Esophagus muscularis mucosa (tissue), 4 donors: ENCODE measurements at regions not wholly inside any gene's neighbourhood (a gene's known extent, or its start where the extent isn't known, plus 50 kb on each side); places are given as distances from the start of the nearest gene placed in this dataset.
"Not testable (repeated sequence)": the region's sequence is repeated elsewhere in the genome, so short reads cannot be mapped to it uniquely, and the experiment has no call there.

ENCODE experiments used
- DNase-seq: peaks from one replicate; pipeline ENCODE4 v3.0.0-alpha.2; 2017; ENCODE audit errors: extremely low spot score
- H3K27ac ChIP-seq, 4 donors: fragments of 200-600 bp; sonication (generic); replicated peaks in 1 of 4; 1 replicate in 3 of 4; 2 replicates in 1 of 4; pipeline ENCODE4 v1.5.1; 2016 to 2019; ENCODE audit warnings: mild to moderate bottlenecking in 1 of 4
- H3K27me3 ChIP-seq, 4 donors: fragments of 200-600 bp; sonication (generic); one replicate each; pipeline versions ENCODE4 v1.5.1 to v1.6.0; 2016 to 2019
- H3K36me3 ChIP-seq, 4 donors: fragments of 200-600 bp; sonication (generic); one replicate each; pipeline ENCODE4 v1.5.1; 2016 to 2019
- H3K4me1 ChIP-seq, 4 donors: fragments of 200-600 bp; sonication (generic); one replicate each; pipeline ENCODE4 v1.5.1; 2016 to 2019
- H3K4me3 ChIP-seq, 4 donors: fragments of 200-600 bp; sonication (generic); 1 replicate in 2 of 4; 2 replicates in 2 of 4; pipeline ENCODE4 v1.5.1; 2016 to 2019; ENCODE audit warnings: mild to moderate bottlenecking in 4 of 4, moderate library complexity in 1 of 4
- H3K9me3 ChIP-seq, 4 donors: fragments of 200-600 bp; sonication (generic); 1 replicate in 3 of 4; 2 replicates in 1 of 4; pipeline ENCODE4 v1.5.1; 2016 to 2019
- CTCF ChIP-seq, 3 experiments: fragments of 200-600 bp in 2 of 3; fragments of 450-650 bp in 1 of 3; sonication (generic) in 2 of 3; IDR thresholded peaks; one replicate each; pipeline ENCODE4 v1.5.1; 2017 to 2019; ENCODE audit warnings: antibody characterized with exemption in 3 of 3, mild to moderate bottlenecking in 2 of 3, moderate library complexity in 1 of 3
- EP300 ChIP-seq: sonication (generic); formaldehyde crosslinking; IDR thresholded peaks from one replicate; pipeline ENCODE4 v1.6.1; 2017; ENCODE audit warnings: antibody characterized with exemption
- POLR2A ChIP-seq: fragments of 450-650 bp; IDR thresholded peaks from one replicate; pipeline ENCODE4 v1.6.1; 2017; ENCODE audit warnings: antibody characterized with exemption, moderate library complexity, mild to moderate bottlenecking, low read depth
- POLR2AphosphoS5 ChIP-seq, 2 donors: sonication (generic); formaldehyde crosslinking; IDR thresholded peaks; one replicate each; pipeline ENCODE4 v1.6.1; 2017; ENCODE audit warnings: antibody characterized with exemption in 2 of 2
- WGBS: methylation state at CpG from one replicate; pipeline ENCODE4 v1.1.5; 2018; 5-methylcytosine and 5-hydroxymethylcytosine counted together
- intact Hi-C: fragments of 100-400 bp; cut with DNase I; formaldehyde crosslinking; loops from one replicate; pipeline ENCODE4 v1.15.1; 2023

- Histone ChIP-seq H3K9me3 (no peaks in the 10 kb centered on the region), H3K4me3 (no peak overlapping the region), H3K4me1 (no peaks in the 10 kb centered on the region), H3K36me3 (no peaks in the 10 kb centered on the region), H3K27ac (no peak overlapping the region), H3K27me3 (no peaks in the 10 kb centered on the region)
- intact Hi-C loops: no loop called here
- TF ChIP-seq POLR2A: no peak
- TF ChIP-seq CTCF (IDR thresholded peaks at IDR 0.05): no peak
- TF ChIP-seq EP300: no peak
- no peak for TF ChIP-seq POLR2AphosphoS5 (IDR thresholded peaks at IDR 0.05)
- 57% methylated on average over 5 of the region's 5 CpGs for WGBS
- no peak for DNase-seq
These were observed 305.4 kb upstream of the NUDT12 start for GRCh38 chr5:103867857-103868598.

GRCh38 chr5:103866169-103866568 is 303.6 kb upstream of the NUDT12 start:
- Histone ChIP-seq H3K27me3 (no peaks in the 10 kb centered on the region), H3K27ac (no peak overlapping the region), H3K36me3 (no peaks in the 10 kb centered on the region), H3K4me3 (no peak overlapping the region), H3K4me1 (no peaks in the 10 kb centered on the region), H3K9me3 (no peaks in the 10 kb centered on the region)
- intact Hi-C loops: no loop called here
- WGBS: 86% methylated on average over 1 of the region's 1 CpG
- no peak for TF ChIP-seq POLR2AphosphoS5 (IDR thresholded peaks at IDR 0.05)
- TF ChIP-seq POLR2A: no peak
- TF ChIP-seq CTCF (IDR thresholded peaks at IDR 0.05): no peak
- no peak for TF ChIP-seq EP300
- no peak for DNase-seq

- DNase-seq: no peak
- Histone ChIP-seq H3K9me3 (no peaks in the 10 kb centered on the region), H3K4me3 (no peak overlapping the region), H3K27me3 (no peaks in the 10 kb centered on the region), H3K27ac (no peak overlapping the region), H3K36me3 (no peaks in the 10 kb centered on the region), H3K4me1 (no peaks in the 10 kb centered on the region)
- TF ChIP-seq POLR2A (no peak), POLR2AphosphoS5 (IDR thresholded peaks at IDR 0.05) (no peak), CTCF (IDR thresholded peaks at IDR 0.05) (no peak), EP300 (no peak)
- intact Hi-C loops: no loop called here
- 71% methylated on average over 3 of the region's 3 CpGs for WGBS
These were observed 299.8 kb upstream of the NUDT12 start for GRCh38 chr5:103862398-103862797.

GRCh38 chr5:103860327-103860726 is 297.7 kb upstream of the NUDT12 start:
- DNase-seq: no peak
- Histone ChIP-seq H3K27ac (no peak overlapping the region), H3K27me3 (no peaks in the 10 kb centered on the region), H3K36me3 (no peaks in the 10 kb centered on the region), H3K4me1 (no peaks in the 10 kb centered on the region), H3K4me3 (no peak overlapping the region), H3K9me3 (no peaks in the 10 kb centered on the region)
- 87% methylated on average over 3 of the region's 3 CpGs for WGBS
- TF ChIP-seq CTCF (IDR thresholded peaks at IDR 0.05): no peak
- TF ChIP-seq POLR2A: no peak
- intact Hi-C loops: no loop called here

GRCh38 chr5:103858367-103858766 is 295.8 kb upstream of the NUDT12 start:
- H3K27me3 ChIP-seq, H3K27ac ChIP-seq, DNase-seq, H3K9me3 ChIP-seq, H3K4me1 ChIP-seq, H3K36me3 ChIP-seq, H3K4me3 ChIP-seq, intact Hi-C loops: not testable (repeated sequence)
- WGBS: 98% methylated on average over 3 of the region's 3 CpGs
